GM12865 (cell line): ENCODE measurements at regions not wholly inside any gene's neighbourhood (a gene's known extent, or its start where the extent isn't known, plus 50 kb on each side); places are given as distances from the start of the nearest gene placed in this dataset.

ENCODE experiments used
- DNase-seq: peaks from one replicate; pipeline ENCODE4 v3.0.0; 2010; ENCODE audit warnings: low read depth
- H3K4me3 ChIP-seq: 2 replicates; pipeline ENCODE4 v1.5.1; 2011; ENCODE audit warnings: mild to moderate bottlenecking, low read depth, low read length, control low read depth
- TF ChIP-seq, protein P1 (sequence below): IDR thresholded peaks from 2 replicates; pipeline ENCODE4 v1.5.1; 2011; ENCODE audit warnings: low read length, control low read depth, low read depth, inconsistent platforms; ENCODE audit not compliant: insufficient read depth; ENCODE audit errors: missing control alignments

DNA sequence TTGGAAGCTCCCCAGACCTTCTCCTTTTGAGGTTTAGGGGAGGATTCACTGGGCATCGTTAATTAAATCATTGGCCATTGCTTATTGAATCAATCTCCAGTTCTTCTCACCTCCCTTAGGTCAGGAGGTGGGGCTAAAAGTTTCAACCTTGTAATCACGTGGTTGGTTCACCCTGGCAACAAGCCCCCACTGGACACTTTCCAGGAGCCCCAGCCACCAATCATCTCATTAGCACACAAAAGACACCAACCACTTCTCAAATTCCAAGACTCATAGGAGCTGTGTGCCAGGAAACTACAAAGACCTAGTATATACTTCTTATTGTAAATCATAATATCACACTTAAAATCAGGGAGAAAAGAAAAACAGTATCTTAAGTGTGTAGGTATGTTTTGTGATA is 94.6 kb upstream of the PLEKHA5 start:
- H3K4me3 ChIP-seq: no peak overlapping the region
- DNase-seq: no peak
- TF ChIP-seq, protein P1, sequence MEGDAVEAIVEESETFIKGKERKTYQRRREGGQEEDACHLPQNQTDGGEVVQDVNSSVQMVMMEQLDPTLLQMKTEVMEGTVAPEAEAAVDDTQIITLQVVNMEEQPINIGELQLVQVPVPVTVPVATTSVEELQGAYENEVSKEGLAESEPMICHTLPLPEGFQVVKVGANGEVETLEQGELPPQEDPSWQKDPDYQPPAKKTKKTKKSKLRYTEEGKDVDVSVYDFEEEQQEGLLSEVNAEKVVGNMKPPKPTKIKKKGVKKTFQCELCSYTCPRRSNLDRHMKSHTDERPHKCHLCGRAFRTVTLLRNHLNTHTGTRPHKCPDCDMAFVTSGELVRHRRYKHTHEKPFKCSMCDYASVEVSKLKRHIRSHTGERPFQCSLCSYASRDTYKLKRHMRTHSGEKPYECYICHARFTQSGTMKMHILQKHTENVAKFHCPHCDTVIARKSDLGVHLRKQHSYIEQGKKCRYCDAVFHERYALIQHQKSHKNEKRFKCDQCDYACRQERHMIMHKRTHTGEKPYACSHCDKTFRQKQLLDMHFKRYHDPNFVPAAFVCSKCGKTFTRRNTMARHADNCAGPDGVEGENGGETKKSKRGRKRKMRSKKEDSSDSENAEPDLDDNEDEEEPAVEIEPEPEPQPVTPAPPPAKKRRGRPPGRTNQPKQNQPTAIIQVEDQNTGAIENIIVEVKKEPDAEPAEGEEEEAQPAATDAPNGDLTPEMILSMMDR: no peak

DNA sequence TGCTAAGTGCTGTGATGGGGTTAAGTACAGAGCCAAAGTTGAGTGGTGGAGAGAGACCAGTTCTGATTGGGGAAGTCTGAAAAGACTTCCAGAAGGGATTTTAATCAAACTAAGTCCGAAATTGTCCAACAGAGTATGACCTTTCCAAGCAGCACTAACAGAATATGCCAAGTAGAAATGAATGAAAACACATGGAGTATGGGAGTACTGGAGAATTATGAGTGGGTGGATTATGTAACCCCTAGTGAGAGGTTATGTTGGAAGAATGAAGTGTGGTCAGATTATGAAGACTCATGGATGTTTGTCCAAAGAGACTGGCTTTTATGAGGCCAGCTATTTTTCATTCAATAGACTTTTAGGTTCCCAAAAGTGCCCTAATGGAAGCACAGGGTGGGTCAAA is 94.0 kb upstream of the PLEKHA5 start:
- no peak overlapping the region for H3K4me3 ChIP-seq
- TF ChIP-seq, protein P1: no peak
- no peak for DNase-seq

DNA sequence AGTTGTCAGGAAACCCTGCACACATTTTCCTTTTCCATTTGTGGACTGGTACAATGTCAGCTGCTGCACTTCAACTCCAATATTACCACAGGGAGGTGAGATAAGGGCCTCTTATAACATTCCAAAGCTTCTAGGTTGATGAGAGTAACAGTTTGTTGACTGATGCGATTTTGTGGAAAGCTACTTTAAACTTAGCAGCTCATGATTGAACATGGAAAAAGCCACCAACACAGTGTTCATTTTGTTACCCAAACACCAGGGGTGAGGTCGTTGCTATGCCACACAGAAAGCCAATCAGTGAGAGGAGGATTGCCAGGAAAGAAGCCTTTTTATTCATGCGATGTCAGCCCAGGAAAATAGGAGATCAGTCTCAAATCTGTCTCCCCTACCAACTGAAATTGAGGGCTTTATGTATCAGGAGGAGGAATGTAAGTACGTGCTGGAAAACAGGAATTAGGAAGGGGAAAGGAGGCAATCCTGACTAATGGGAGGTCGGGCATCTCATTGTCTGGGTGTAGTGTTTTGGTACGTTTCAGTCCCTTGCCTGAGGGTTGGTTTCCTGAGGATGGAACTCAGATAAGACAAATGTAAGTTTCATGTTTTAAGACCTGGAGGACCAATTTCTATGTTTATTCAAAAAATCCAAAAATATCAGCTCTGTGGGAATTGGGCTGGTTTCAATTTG is 92.7 kb upstream of the PLEKHA5 start:
- no peak for DNase-seq
- no peak overlapping the region for H3K4me3 ChIP-seq
- TF ChIP-seq, protein P1: no peak

DNA sequence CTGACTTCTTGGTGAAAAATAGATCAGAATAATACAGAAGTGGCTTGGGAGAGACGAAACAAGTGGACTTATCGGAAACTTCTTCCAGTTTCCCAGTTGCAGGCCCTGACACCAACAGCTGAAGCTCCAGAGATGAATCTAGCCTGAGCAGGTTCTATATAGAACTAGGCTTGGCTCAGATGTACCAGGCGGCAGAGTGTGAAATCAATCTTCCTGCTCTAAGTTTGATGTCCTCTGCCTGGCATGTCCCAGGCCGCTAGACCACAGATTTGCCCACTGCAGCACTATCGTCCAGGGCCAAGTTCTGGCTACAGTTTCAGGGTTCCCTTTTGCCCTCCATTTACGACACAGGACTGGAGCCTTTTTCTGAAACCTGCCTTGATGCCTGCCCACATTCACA is 91.3 kb upstream of the PLEKHA5 start:
- no peak for DNase-seq
- TF ChIP-seq, protein P1: no peak
- no peak overlapping the region for H3K4me3 ChIP-seq

DNA sequence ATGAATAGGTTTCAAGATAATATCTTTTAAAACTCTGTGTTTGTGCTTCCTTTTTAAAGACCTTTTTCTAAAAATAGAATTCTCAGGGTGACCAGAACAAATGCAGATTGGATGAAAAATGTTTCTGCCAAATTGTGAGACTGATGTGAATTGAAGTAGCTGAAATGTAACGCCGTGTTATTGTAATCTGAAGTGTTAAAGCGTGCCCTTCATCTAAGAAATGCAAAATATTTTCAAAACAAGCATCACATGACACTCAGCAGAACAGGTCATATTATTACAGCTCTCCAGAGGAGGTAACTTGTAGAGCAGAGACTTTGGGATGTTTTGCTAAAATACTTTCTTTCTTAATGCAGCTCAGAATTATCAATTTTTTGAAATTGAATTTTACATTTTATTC is 90.0 kb upstream of the PLEKHA5 start:
- DNase-seq: no peak
- TF ChIP-seq, protein P1: no peak
- H3K4me3 ChIP-seq: no peak overlapping the region

DNA sequence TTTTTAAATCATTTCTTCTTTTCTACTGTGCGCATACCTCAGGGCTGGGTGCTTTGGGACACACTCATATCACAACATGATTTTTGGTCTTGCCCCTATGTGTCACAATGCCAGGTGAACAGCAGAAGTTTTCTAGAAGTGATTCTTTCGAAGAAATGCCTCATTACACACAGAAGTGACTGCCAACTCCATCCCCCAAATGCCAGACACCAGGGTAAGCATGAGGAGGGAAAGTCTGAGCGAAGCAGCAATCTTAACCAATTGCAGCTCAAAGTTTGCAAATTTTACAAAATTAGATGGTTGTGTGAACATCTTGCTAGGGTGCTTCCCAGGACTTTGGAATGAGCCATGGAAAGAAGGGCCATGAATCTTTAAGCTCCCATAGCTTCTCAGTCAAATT is 87.3 kb upstream of the PLEKHA5 start:
- TF ChIP-seq, protein P1: no peak

DNA sequence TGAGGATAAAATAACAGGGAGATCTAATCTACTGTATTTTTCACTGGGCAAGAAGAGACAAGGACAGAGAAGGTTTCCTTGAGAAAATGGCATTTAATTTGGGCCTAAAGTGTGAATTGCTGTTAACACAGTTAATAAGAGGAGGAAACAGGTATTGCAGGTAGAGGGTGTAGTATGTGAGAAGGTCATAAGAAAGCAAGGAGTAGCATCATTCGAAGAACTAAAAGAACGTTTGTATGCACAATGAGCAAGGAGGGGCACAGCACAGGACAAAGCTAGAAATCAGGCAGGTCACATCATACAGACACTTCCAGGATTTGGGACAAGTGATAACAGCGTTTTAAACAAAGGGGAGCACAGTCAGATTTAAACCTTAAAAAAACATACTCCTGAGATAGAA is 85.1 kb upstream of the PLEKHA5 start:
- TF ChIP-seq, protein P1: no peak
- H3K4me3 ChIP-seq: no peak overlapping the region

More for the DNA sequence above, 87.3 kb upstream of the PLEKHA5 start:
- no peak for DNase-seq
- H3K4me3 ChIP-seq: no peak overlapping the region

More for the DNA sequence above, 85.1 kb upstream of the PLEKHA5 start:
- no peak for DNase-seq
